ENCODE measurements at regions not wholly inside any gene's neighbourhood (a gene's known extent, or its start where the extent isn't known, plus 50 kb on each side); places are given as distances from the start of the nearest gene placed in this dataset.

DNA sequence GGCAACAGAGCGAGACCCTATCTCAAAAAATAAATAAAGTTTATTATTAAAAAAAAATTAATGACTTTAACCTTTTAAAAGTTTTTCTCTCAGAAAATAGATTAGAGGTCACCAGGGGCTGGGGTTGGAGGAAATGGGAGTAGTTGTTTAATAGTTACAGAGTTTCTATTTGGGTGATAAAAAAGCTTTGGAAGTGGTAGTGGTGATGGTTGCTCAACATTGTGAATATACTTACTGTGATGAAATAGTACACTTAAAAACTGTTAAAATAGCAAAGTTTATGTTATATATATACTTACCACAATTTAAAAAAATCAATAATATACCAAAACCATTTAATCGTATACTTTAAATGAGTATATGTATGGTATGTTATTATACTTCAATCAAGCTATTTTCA lies 59.6 kb downstream of the ARL6IP4 start:
- Mint-ChIP-seq H3K4me3 (ENCODE audit: low read depth) (no peak overlapping the region), H3K27ac (no peak overlapping the region), H3K27me3 (ENCODE audit: low read depth) (no peaks in the 10 kb centered on the region), H3K9me3 (no peaks in the 10 kb centered on the region), H3K4me1 (ENCODE audit: low read depth) (peaks cover 15% of the 10 kb centered on the region), H3K36me3 (ENCODE audit: low read depth) (no peaks in the 10 kb centered on the region)
- DNase-seq (ENCODE audit: low spot score): no peak
- intact Hi-C loops (cut with micrococcal nuclease): no loop called here

- Mint-ChIP-seq H3K27me3 (ENCODE audit: low read depth) (no peaks in the 10 kb centered on the region), H3K9me3 (no peaks in the 10 kb centered on the region), H3K4me1 (ENCODE audit: low read depth) (peaks cover 17% of the 10 kb centered on the region), H3K27ac (no peak overlapping the region), H3K4me3 (ENCODE audit: low read depth) (no peak overlapping the region), H3K36me3 (ENCODE audit: low read depth) (no peaks in the 10 kb centered on the region)
- no peak for DNase-seq (ENCODE audit: low spot score)
- intact Hi-C loops (cut with micrococcal nuclease): no loop called here
Observed at GRCh38 chr12:123038966-123039365, 58.5 kb downstream of the ARL6IP4 start.

DNA sequence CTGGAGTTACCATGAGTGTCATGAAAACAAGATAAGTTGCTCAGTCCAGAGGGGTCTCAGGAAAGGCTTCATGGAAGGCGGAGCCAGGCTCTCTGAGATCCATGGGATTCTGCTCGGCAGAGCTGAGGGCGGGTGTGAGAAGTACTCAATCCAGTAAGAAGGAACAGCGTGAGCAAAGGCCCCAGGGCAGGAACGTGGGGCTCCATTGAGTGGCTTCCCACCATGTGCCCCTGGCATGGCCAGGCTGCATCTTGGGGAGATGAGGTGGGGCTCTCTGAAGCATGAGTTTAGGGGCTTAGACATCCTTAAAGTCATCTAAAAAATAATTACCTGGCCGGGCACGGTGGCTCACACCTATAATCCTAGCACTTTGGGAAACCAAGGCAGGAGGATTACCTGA lies 58.0 kb downstream of the ARL6IP4 start:
- no peak for DNase-seq (ENCODE audit: low spot score)
- H3K27ac Mint-ChIP-seq: no peak overlapping the region
- H3K4me3 Mint-ChIP-seq (ENCODE audit: low read depth): no peak overlapping the region
- no peaks in the 10 kb centered on the region for H3K9me3 Mint-ChIP-seq
- intact Hi-C loops (cut with micrococcal nuclease): no loop called here
- H3K36me3 Mint-ChIP-seq (ENCODE audit: low read depth): peaks cover 4% of the 10 kb centered on the region
- H3K4me1 Mint-ChIP-seq (ENCODE audit: low read depth): peaks cover 17% of the 10 kb centered on the region
- H3K27me3 Mint-ChIP-seq (ENCODE audit: low read depth): no peaks in the 10 kb centered on the region

- Mint-ChIP-seq H3K36me3 (ENCODE audit: low read depth) (peaks cover 4% of the 10 kb centered on the region), H3K27ac (no peak overlapping the region), H3K4me1 (ENCODE audit: low read depth) (peaks cover 14% of the 10 kb centered on the region), H3K4me3 (ENCODE audit: low read depth) (no peak overlapping the region), H3K27me3 (ENCODE audit: low read depth) (no peaks in the 10 kb centered on the region), H3K9me3 (no peaks in the 10 kb centered on the region)
- DNase-seq (ENCODE audit: low spot score): no peak
- intact Hi-C loops (cut with micrococcal nuclease): no loop called here
Observed at GRCh38 chr12:123037791-123038190, 57.3 kb downstream of the ARL6IP4 start.

- DNase-seq (ENCODE audit: low spot score): no peak
- Mint-ChIP-seq H3K27ac (no peak overlapping the region), H3K9me3 (no peaks in the 10 kb centered on the region), H3K36me3 (ENCODE audit: low read depth) (peaks cover 4% of the 10 kb centered on the region), H3K27me3 (ENCODE audit: low read depth) (no peaks in the 10 kb centered on the region), H3K4me3 (ENCODE audit: low read depth) (no peak overlapping the region), H3K4me1 (ENCODE audit: low read depth) (peaks cover 14% of the 10 kb centered on the region)
- intact Hi-C loops (cut with micrococcal nuclease): no loop called here
Observed at GRCh38 chr12:123036466-123037285, 56.2 kb downstream of the ARL6IP4 start.

- peaks cover 14% of the 10 kb centered on the region for H3K4me1 Mint-ChIP-seq (ENCODE audit: low read depth)
- intact Hi-C loops (cut with micrococcal nuclease): no loop called here
- no peak overlapping the region for H3K27ac Mint-ChIP-seq
- no peak overlapping the region for H3K4me3 Mint-ChIP-seq (ENCODE audit: low read depth)
- peaks cover 4% of the 10 kb centered on the region for H3K36me3 Mint-ChIP-seq (ENCODE audit: low read depth)
- no peak for DNase-seq (ENCODE audit: low spot score)
- H3K27me3 Mint-ChIP-seq (ENCODE audit: low read depth): no peaks in the 10 kb centered on the region
- H3K9me3 Mint-ChIP-seq: no peaks in the 10 kb centered on the region
Observed at GRCh38 chr12:123035841-123036240, 55.4 kb downstream of the ARL6IP4 start.

GRCh38 chr12:123034865-123035264 lies 54.4 kb downstream of the ARL6IP4 start:
- intact Hi-C loops (cut with micrococcal nuclease): no loop called here
- no peak for DNase-seq (ENCODE audit: low spot score)
- Mint-ChIP-seq H3K4me1 (ENCODE audit: low read depth) (peaks cover 14% of the 10 kb centered on the region), H3K27me3 (ENCODE audit: low read depth) (no peaks in the 10 kb centered on the region), H3K36me3 (ENCODE audit: low read depth) (peaks cover 4% of the 10 kb centered on the region), H3K9me3 (no peaks in the 10 kb centered on the region), H3K27ac (no peak overlapping the region), H3K4me3 (ENCODE audit: low read depth) (no peak overlapping the region)

- Mint-ChIP-seq H3K4me1 (ENCODE audit: low read depth) (peaks cover 14% of the 10 kb centered on the region), H3K9me3 (no peaks in the 10 kb centered on the region), H3K27ac (peak overlapping the region; percentile 47), H3K36me3 (ENCODE audit: low read depth) (peaks cover 4% of the 10 kb centered on the region), H3K27me3 (ENCODE audit: low read depth) (no peaks in the 10 kb centered on the region), H3K4me3 (ENCODE audit: low read depth) (no peak overlapping the region)
- DNase-seq (ENCODE audit: low spot score): no peak
- intact Hi-C loops (cut with micrococcal nuclease): no loop called here
Observed at GRCh38 chr12:123034022-123034541, 53.6 kb downstream of the ARL6IP4 start.

GRCh38 chr12:123033392-123034021 lies 53.0 kb downstream of the ARL6IP4 start:
- intact Hi-C loops (cut with micrococcal nuclease): no loop called here
- H3K27me3 Mint-ChIP-seq (ENCODE audit: low read depth): no peaks in the 10 kb centered on the region
- peak overlapping the region; percentile 47 for H3K27ac Mint-ChIP-seq
- H3K4me1 Mint-ChIP-seq (ENCODE audit: low read depth): peaks cover 14% of the 10 kb centered on the region
- no peak overlapping the region for H3K4me3 Mint-ChIP-seq (ENCODE audit: low read depth)
- H3K36me3 Mint-ChIP-seq (ENCODE audit: low read depth): peaks cover 4% of the 10 kb centered on the region
- DNase-seq (ENCODE audit: low spot score): no peak
- H3K9me3 Mint-ChIP-seq: no peaks in the 10 kb centered on the region

DNA sequence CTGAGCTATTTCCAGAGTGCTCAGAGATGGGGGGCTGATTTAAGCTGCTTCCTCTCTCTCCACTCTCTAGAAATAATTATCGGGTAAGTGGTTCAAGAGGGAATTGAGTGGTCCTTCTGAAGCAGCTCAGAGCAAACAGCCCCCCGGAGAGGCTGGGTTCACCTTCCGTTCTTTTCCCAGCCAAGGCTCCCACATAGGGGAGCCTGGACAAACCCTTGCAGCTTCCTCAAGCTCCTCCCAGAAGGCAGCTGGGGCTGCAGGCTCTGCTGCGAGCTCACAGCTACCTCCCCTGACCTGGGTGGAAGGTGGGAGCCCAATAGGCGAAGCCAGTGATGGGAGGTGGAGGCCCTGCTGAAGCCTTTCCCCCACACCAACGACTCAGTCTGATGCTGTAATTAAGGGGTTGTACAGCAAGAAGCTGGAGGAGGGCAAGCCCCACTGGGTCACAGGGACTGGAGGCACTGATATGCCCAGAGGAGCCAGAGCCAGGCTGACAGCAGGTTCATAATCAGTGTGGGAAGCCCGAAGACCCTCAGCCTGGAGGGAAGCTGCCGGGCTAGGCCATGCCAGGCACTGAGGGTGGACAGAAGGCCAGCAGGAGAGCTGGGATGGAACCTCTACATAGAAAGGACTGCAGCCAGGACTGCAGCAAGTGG lies 52.4 kb downstream of the ARL6IP4 start:
- intact Hi-C loops (cut with micrococcal nuclease): no loop called here
- H3K9me3 Mint-ChIP-seq: no peaks in the 10 kb centered on the region
- H3K4me3 Mint-ChIP-seq (ENCODE audit: low read depth): no peak overlapping the region
- H3K27ac Mint-ChIP-seq: no peak overlapping the region
- no peaks in the 10 kb centered on the region for H3K27me3 Mint-ChIP-seq (ENCODE audit: low read depth)
- H3K4me1 Mint-ChIP-seq (ENCODE audit: low read depth): peaks cover 14% of the 10 kb centered on the region
- DNase-seq (ENCODE audit: low spot score): no peak
- peaks cover 4% of the 10 kb centered on the region for H3K36me3 Mint-ChIP-seq (ENCODE audit: low read depth)
